ENCODE measurements at regions not wholly inside any gene's neighbourhood (a gene's known extent, or its start where the extent isn't known, plus 50 kb on each side); places are given as distances from the start of the nearest gene placed in this dataset.

- no peak overlapping the region for H3K9ac ChIP-seq (ENCODE audit: low read depth in 1 of 2, low read length in 2 of 2)
- H3K9me3 ChIP-seq (ENCODE audit: control insufficient read depth in 2 of 2, low read length in 2 of 2), result no peaks in the 10 kb centered on the region
- no peak overlapping the region for H3K4me3 ChIP-seq (ENCODE audit: low read length in 2 of 2)
- H3K4me1 ChIP-seq (ENCODE audit: control insufficient read depth in 2 of 2, insufficient read depth in 2 of 2, low read length in 2 of 2), result peaks cover 8 to 10% of the 10 kb centered on the region in 2 donors
- no peaks in the 10 kb centered on the region for H3K36me3 ChIP-seq (ENCODE audit: control insufficient read depth in 2 of 2, insufficient read depth in 2 of 2, low read length in 2 of 2)
- peaks cover 2 to 9% of the 10 kb centered on the region in 2 donors for H3K27me3 ChIP-seq (ENCODE audit: control insufficient read depth in 2 of 2, insufficient read depth in 2 of 2, low read length in 2 of 2)
- H3K27ac ChIP-seq (ENCODE audit: low read depth in 2 of 2, low read length in 2 of 2), result peak overlapping the region; percentile 25 to 64
Observed at GRCh38 chr2:176552501-176553135, 283.4 kb downstream of the MTX2 start.

DNA sequence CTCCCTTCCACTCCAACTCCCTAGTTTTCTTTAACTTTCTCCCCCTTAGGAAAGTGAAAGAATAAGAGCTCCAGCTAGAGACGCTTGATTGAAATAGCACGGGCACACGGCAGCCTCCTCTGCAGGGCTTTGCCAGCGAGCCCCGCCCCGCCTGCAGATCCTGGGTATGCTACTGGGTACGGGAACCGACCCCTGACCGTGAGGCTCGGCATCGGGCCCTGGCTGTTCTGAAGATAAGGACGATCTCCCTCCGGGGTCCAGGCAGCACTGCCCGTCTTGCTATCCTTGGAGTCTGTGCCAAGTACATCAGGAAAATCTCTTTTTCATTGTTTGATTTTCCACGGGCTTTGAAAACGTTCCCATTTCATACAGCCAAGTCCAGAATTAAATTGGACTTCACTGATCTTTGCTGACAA lies 284.5 kb downstream of the MTX2 start:
- Histone ChIP-seq H3K9ac (ENCODE audit: low read depth in 1 of 2, low read length in 2 of 2) (peak overlapping the region in 1 of 2 donors; percentile 63), H3K27me3 (ENCODE audit: control insufficient read depth in 2 of 2, insufficient read depth in 2 of 2, low read length in 2 of 2) (peaks cover 4 to 9% of the 10 kb centered on the region in 2 donors)

DNA sequence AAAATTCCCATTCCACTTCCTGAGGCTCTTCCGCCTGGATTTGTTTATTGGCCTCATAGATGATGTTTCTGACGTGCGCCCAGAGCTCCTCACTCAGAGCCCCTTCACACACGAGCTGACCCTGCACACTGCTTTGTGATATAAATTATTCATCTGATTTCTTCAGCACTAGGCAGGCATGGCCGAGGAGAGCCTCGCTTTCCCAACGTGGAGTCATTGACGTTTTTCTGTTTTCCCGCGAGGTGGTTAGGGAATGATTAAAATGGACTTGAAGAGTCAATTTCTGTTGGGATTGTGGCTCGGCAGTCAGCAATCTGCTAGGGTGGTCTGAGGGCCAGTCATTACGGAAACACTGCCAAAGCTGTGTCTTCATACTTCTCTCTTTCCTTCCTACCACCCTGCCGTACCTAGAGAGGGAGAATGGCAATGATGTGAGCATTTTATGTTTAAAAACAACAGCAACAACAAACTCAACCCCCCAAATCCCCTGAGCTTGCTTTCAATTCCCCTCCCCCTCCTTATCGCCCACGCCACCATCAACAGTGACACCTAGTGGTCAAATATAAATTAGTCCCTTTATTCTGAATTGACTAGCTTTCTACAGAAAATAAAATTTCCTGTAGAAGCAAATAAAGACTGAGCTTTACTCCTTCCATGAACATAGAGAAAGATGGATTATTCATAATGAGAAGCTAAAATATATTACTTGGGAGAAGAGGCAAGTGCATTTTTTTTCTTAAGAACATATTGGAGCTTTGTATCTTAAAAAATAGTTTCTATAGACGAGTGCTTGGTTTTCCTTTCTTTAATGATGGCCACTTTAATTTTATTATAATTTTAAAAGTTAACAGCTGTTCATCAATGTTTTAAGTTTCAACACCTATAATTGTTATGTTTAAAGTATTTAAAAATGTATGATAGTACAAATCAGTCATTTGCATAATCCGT lies 285.1 kb downstream of the MTX2 start:
- peaks cover 4 to 9% of the 10 kb centered on the region in 2 donors for H3K27me3 ChIP-seq (ENCODE audit: control insufficient read depth in 2 of 2, insufficient read depth in 2 of 2, low read length in 2 of 2)
- H3K9me3 ChIP-seq (ENCODE audit: control insufficient read depth in 2 of 2, low read length in 2 of 2), result no peaks in the 10 kb centered on the region
- H3K4me3 ChIP-seq (ENCODE audit: low read length in 2 of 2), result peak overlapping the region; percentile 64 to 81
- no peaks in the 10 kb centered on the region for H3K36me3 ChIP-seq (ENCODE audit: control insufficient read depth in 2 of 2, insufficient read depth in 2 of 2, low read length in 2 of 2)
- H3K27ac ChIP-seq (ENCODE audit: low read depth in 2 of 2, low read length in 2 of 2), result peak overlapping the region; percentile 64 to 74
- peaks cover 8 to 10% of the 10 kb centered on the region in 2 donors for H3K4me1 ChIP-seq (ENCODE audit: control insufficient read depth in 2 of 2, insufficient read depth in 2 of 2, low read length in 2 of 2)
- peak overlapping the region; percentile 28 to 63 for H3K9ac ChIP-seq (ENCODE audit: low read depth in 1 of 2, low read length in 2 of 2)

More for the DNA sequence above, 284.5 kb downstream of the MTX2 start:
- Histone ChIP-seq H3K36me3 (ENCODE audit: control insufficient read depth in 2 of 2, insufficient read depth in 2 of 2, low read length in 2 of 2) (no peaks in the 10 kb centered on the region), H3K4me3 (ENCODE audit: low read length in 2 of 2) (peak overlapping the region; percentile 64 to 81), H3K4me1 (ENCODE audit: control insufficient read depth in 2 of 2, insufficient read depth in 2 of 2, low read length in 2 of 2) (peaks cover 8 to 10% of the 10 kb centered on the region in 2 donors), H3K27ac (ENCODE audit: low read depth in 2 of 2, low read length in 2 of 2) (peak overlapping the region; percentile 64 to 74), H3K9me3 (ENCODE audit: control insufficient read depth in 2 of 2, low read length in 2 of 2) (no peaks in the 10 kb centered on the region)

- Histone ChIP-seq H3K9me3 (ENCODE audit: control insufficient read depth in 2 of 2, low read length in 2 of 2) (no peaks in the 10 kb centered on the region), H3K27me3 (ENCODE audit: control insufficient read depth in 2 of 2, insufficient read depth in 2 of 2, low read length in 2 of 2) (peaks cover 4 to 9% of the 10 kb centered on the region in 2 donors), H3K9ac (ENCODE audit: low read depth in 1 of 2, low read length in 2 of 2) (no peak overlapping the region), H3K4me1 (ENCODE audit: control insufficient read depth in 2 of 2, insufficient read depth in 2 of 2, low read length in 2 of 2) (peaks cover 8 to 10% of the 10 kb centered on the region in 2 donors), H3K36me3 (ENCODE audit: control insufficient read depth in 2 of 2, insufficient read depth in 2 of 2, low read length in 2 of 2) (no peaks in the 10 kb centered on the region), H3K27ac (ENCODE audit: low read depth in 2 of 2, low read length in 2 of 2) (no peak overlapping the region), H3K4me3 (ENCODE audit: low read length in 2 of 2) (no peak overlapping the region)
Observed at GRCh38 chr2:176555112-176555511, 285.9 kb downstream of the MTX2 start.

- no peaks in the 10 kb centered on the region for H3K9me3 ChIP-seq (ENCODE audit: control insufficient read depth in 2 of 2, low read length in 2 of 2)
- H3K4me1 ChIP-seq (ENCODE audit: control insufficient read depth in 2 of 2, insufficient read depth in 2 of 2, low read length in 2 of 2), result peaks cover 8 to 10% of the 10 kb centered on the region in 2 donors
- H3K4me3 ChIP-seq (ENCODE audit: low read length in 2 of 2), result no peak overlapping the region
- H3K9ac ChIP-seq (ENCODE audit: low read depth in 1 of 2, low read length in 2 of 2), result no peak overlapping the region
- no peak overlapping the region for H3K27ac ChIP-seq (ENCODE audit: low read depth in 2 of 2, low read length in 2 of 2)
- peaks cover 4 to 9% of the 10 kb centered on the region in 2 donors for H3K27me3 ChIP-seq (ENCODE audit: control insufficient read depth in 2 of 2, insufficient read depth in 2 of 2, low read length in 2 of 2)
- H3K36me3 ChIP-seq (ENCODE audit: control insufficient read depth in 2 of 2, insufficient read depth in 2 of 2, low read length in 2 of 2), result no peaks in the 10 kb centered on the region
Observed at GRCh38 chr2:176555781-176556180, 286.5 kb downstream of the MTX2 start.

GRCh38 chr2:176556373-176556772 lies 287.1 kb downstream of the MTX2 start:
- Histone ChIP-seq H3K4me1 (ENCODE audit: control insufficient read depth in 2 of 2, insufficient read depth in 2 of 2, low read length in 2 of 2) (peaks cover 8 to 10% of the 10 kb centered on the region in 2 donors), H3K36me3 (ENCODE audit: control insufficient read depth in 2 of 2, insufficient read depth in 2 of 2, low read length in 2 of 2) (no peaks in the 10 kb centered on the region), H3K4me3 (ENCODE audit: low read length in 2 of 2) (no peak overlapping the region), H3K27me3 (ENCODE audit: control insufficient read depth in 2 of 2, insufficient read depth in 2 of 2, low read length in 2 of 2) (peaks cover 4 to 9% of the 10 kb centered on the region in 2 donors), H3K27ac (ENCODE audit: low read depth in 2 of 2, low read length in 2 of 2) (no peak overlapping the region), H3K9me3 (ENCODE audit: control insufficient read depth in 2 of 2, low read length in 2 of 2) (no peaks in the 10 kb centered on the region), H3K9ac (ENCODE audit: low read depth in 1 of 2, low read length in 2 of 2) (no peak overlapping the region)

DNA sequence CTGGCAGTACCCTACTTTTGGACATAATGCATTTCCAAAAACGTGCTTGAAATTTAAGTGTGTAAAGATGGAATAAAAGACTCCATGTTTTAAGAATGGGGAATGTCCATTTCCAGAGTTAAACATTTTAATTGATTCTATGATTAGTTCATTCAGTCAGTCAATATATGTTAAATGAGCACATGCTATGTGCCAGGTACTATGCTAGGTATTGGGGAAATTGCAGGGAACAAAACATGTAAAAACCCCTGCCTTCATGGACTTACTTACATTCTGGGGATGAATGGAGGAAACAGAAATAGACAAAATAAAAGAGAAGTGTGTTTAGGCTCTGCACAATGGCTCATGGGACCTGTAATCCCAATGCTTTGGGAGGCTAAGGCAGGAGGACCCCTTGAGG lies 288.6 kb downstream of the MTX2 start:
- H3K9ac ChIP-seq (ENCODE audit: low read depth in 1 of 2, low read length in 2 of 2), result no peak overlapping the region
- H3K27me3 ChIP-seq (ENCODE audit: control insufficient read depth in 2 of 2, insufficient read depth in 2 of 2, low read length in 2 of 2), result peaks cover 4 to 9% of the 10 kb centered on the region in 2 donors
- no peak overlapping the region for H3K27ac ChIP-seq (ENCODE audit: low read depth in 2 of 2, low read length in 2 of 2)
- no peaks in the 10 kb centered on the region for H3K9me3 ChIP-seq (ENCODE audit: control insufficient read depth in 2 of 2, low read length in 2 of 2)
- H3K4me1 ChIP-seq (ENCODE audit: control insufficient read depth in 2 of 2, insufficient read depth in 2 of 2, low read length in 2 of 2), result peaks cover 8 to 10% of the 10 kb centered on the region in 2 donors
- H3K4me3 ChIP-seq (ENCODE audit: low read length in 2 of 2), result no peak overlapping the region
- no peaks in the 10 kb centered on the region for H3K36me3 ChIP-seq (ENCODE audit: control insufficient read depth in 2 of 2, insufficient read depth in 2 of 2, low read length in 2 of 2)

GRCh38 chr2:176558574-176559140 lies 289.4 kb downstream of the MTX2 start:
- H3K4me3 ChIP-seq (ENCODE audit: low read length in 2 of 2), result no peak overlapping the region
- peaks cover 6 to 7% of the 10 kb centered on the region in 2 donors for H3K4me1 ChIP-seq (ENCODE audit: control insufficient read depth in 2 of 2, insufficient read depth in 2 of 2, low read length in 2 of 2)
- no peak overlapping the region for H3K27ac ChIP-seq (ENCODE audit: low read depth in 2 of 2, low read length in 2 of 2)
- no peaks in the 10 kb centered on the region for H3K36me3 ChIP-seq (ENCODE audit: control insufficient read depth in 2 of 2, insufficient read depth in 2 of 2, low read length in 2 of 2)
- H3K9me3 ChIP-seq (ENCODE audit: control insufficient read depth in 2 of 2, low read length in 2 of 2), result no peaks in the 10 kb centered on the region
- H3K27me3 ChIP-seq (ENCODE audit: control insufficient read depth in 2 of 2, insufficient read depth in 2 of 2, low read length in 2 of 2), result peaks cover 4 to 9% of the 10 kb centered on the region in 2 donors
- no peak overlapping the region for H3K9ac ChIP-seq (ENCODE audit: low read depth in 1 of 2, low read length in 2 of 2)

- Histone ChIP-seq H3K9ac (ENCODE audit: low read depth in 1 of 2, low read length in 2 of 2) (no peak overlapping the region), H3K27ac (ENCODE audit: low read depth in 2 of 2, low read length in 2 of 2) (no peak overlapping the region), H3K9me3 (ENCODE audit: control insufficient read depth in 2 of 2, low read length in 2 of 2) (no peaks in the 10 kb centered on the region), H3K4me3 (ENCODE audit: low read length in 2 of 2) (no peak overlapping the region), H3K4me1 (ENCODE audit: control insufficient read depth in 2 of 2, insufficient read depth in 2 of 2, low read length in 2 of 2) (no peaks in the 10 kb centered on the region), H3K36me3 (ENCODE audit: control insufficient read depth in 2 of 2, insufficient read depth in 2 of 2, low read length in 2 of 2) (no peaks in the 10 kb centered on the region), H3K27me3 (ENCODE audit: control insufficient read depth in 2 of 2, insufficient read depth in 2 of 2, low read length in 2 of 2) (peaks cover 4 to 7% of the 10 kb centered on the region in 2 donors)
Observed at GRCh38 chr2:176560296-176560695, 291.1 kb downstream of the MTX2 start.

- H3K4me3 ChIP-seq (ENCODE audit: low read length in 2 of 2), result no peak overlapping the region
- H3K9ac ChIP-seq (ENCODE audit: low read depth in 1 of 2, low read length in 2 of 2), result no peak overlapping the region
- H3K27ac ChIP-seq (ENCODE audit: low read depth in 2 of 2, low read length in 2 of 2), result no peak overlapping the region
- no peaks in the 10 kb centered on the region for H3K9me3 ChIP-seq (ENCODE audit: control insufficient read depth in 2 of 2, low read length in 2 of 2)
- peaks cover 0 to 4% of the 10 kb centered on the region in 2 donors for H3K27me3 ChIP-seq (ENCODE audit: control insufficient read depth in 2 of 2, insufficient read depth in 2 of 2, low read length in 2 of 2)
- no peaks in the 10 kb centered on the region for H3K36me3 ChIP-seq (ENCODE audit: control insufficient read depth in 2 of 2, insufficient read depth in 2 of 2, low read length in 2 of 2)
- no peaks in the 10 kb centered on the region for H3K4me1 ChIP-seq (ENCODE audit: control insufficient read depth in 2 of 2, insufficient read depth in 2 of 2, low read length in 2 of 2)
Observed at GRCh38 chr2:176561706-176562105, 292.5 kb downstream of the MTX2 start.
